Dedifferentiated amniotic fluid mesenchymal stem cell (primary cell): ENCODE measurements at regions not wholly inside any gene's neighbourhood (a gene's known extent, or its start where the extent isn't known, plus 50 kb on each side); places are given as distances from the start of the nearest gene placed in this dataset.
"Not testable (repeated sequence)": the region's sequence is repeated elsewhere in the genome, so short reads cannot be mapped to it uniquely, and the experiment has no call there.

Experiments
- DNase-seq: peaks from one replicate; pipeline ENCODE4 v3.0.0-alpha.2; 2016; ENCODE audit errors: extremely low spot score

- not testable (repeated sequence) for DNase-seq
Observed at GRCh38 chr5:112026879-112027278, 269.9 kb upstream of the NREP start.

GRCh38 chr5:112025757-112026156 is 268.8 kb upstream of the NREP start:
- DNase-seq: no peak

GRCh38 chr5:112024769-112025168 is 267.8 kb upstream of the NREP start:
- DNase-seq: peak; percentile 47

- no peak for DNase-seq
Observed at GRCh38 chr5:112024221-112024620, 267.2 kb upstream of the NREP start.

GRCh38 chr5:112023766-112024165 is 266.8 kb upstream of the NREP start:
- peak; percentile 1 for DNase-seq

GRCh38 chr5:112018846-112019245 is 261.9 kb upstream of the NREP start:
- DNase-seq: no peak

- no peak for DNase-seq
Observed at GRCh38 chr5:112016980-112017379, 260.0 kb upstream of the NREP start.

- DNase-seq: peak; percentile 58
Observed at GRCh38 chr5:112014783-112015395, 257.9 kb upstream of the NREP start.

- DNase-seq: peak; percentile 12
Observed at GRCh38 chr5:112013660-112014059, 256.7 kb upstream of the NREP start.

- peak; percentile 79 for DNase-seq
Observed at GRCh38 chr5:112012104-112012503, 255.1 kb upstream of the NREP start.

- peak; percentile 13 for DNase-seq
Observed at GRCh38 chr5:112010475-112010874, 253.5 kb upstream of the NREP start.

- DNase-seq: no peak
Observed at GRCh38 chr5:112006721-112007120, 249.7 kb upstream of the NREP start.

GRCh38 chr5:112005623-112005930 is 248.6 kb upstream of the NREP start:
- peak; percentile 36 for DNase-seq

- peak; percentile 47 for DNase-seq
Observed at GRCh38 chr5:112004867-112005622, 248.1 kb upstream of the NREP start.

- peak; percentile 26 for DNase-seq
Observed at GRCh38 chr5:112002376-112002775, 245.4 kb upstream of the NREP start.

- DNase-seq: peak; percentile 49
Observed at GRCh38 chr5:111999286-111999685, 242.3 kb upstream of the NREP start.

GRCh38 chr5:111998871-111999270 is 241.9 kb upstream of the NREP start:
- DNase-seq: peak; percentile 14

GRCh38 chr5:111997711-111998110 is 240.7 kb upstream of the NREP start:
- peak; percentile 99 for DNase-seq

- DNase-seq: peak; percentile 54
Observed at GRCh38 chr5:111997308-111997707, 240.3 kb upstream of the NREP start.

- peak; percentile 14 for DNase-seq
Observed at GRCh38 chr5:111996574-111996973, 239.6 kb upstream of the NREP start.

GRCh38 chr5:111995701-111996100 is 238.7 kb upstream of the NREP start:
- DNase-seq: peak; percentile 14

GRCh38 chr5:111993242-111993641 is 236.2 kb upstream of the NREP start:
- DNase-seq: peak; percentile 12

GRCh38 chr5:111984044-111984443 is 227.1 kb upstream of the NREP start:
- DNase-seq: peak; percentile 73

GRCh38 chr5:111983459-111983858 is 226.5 kb upstream of the NREP start:
- no peak for DNase-seq
